IMR-90 (cell line): ENCODE measurements at regions not wholly inside any gene's neighbourhood (a gene's known extent, or its start where the extent isn't known, plus 50 kb on each side); places are given as distances from the start of the nearest gene placed in this dataset.

Source experiments
- ATAC-seq: fragments of 200-7000 bp; cut with Tn5 transposase; 2 replicates; pipeline ENCODE4 v1.9.1; 2020; ENCODE audit warnings: low read depth, mild to moderate bottlenecking, moderate library complexity
- BruUV-seq: library from RNA; stranded (reverse); fragments of 400-500 nt; replicated peaks from 2 replicates; lab custom pipeline; 2021; lab: Mats Ljungman, UMichigan
- CTCF ChIA-PET: fragments of 300-600 bp; formaldehyde crosslinking; extraction: SDS; loops from one replicate; lab custom pipeline; 2021; ENCODE audit warnings: antibody characterized with exemption; lab: Yijun Ruan, JAX
- POLR2A ChIA-PET: fragments of 300-600 bp; sonication (Branson Sonifier 250); formaldehyde crosslinking; loops from one replicate; lab custom pipeline; 2022; ENCODE audit warnings: antibody characterized with exemption; ENCODE audit not compliant: unreplicated experiment; lab: Charles Lee
- DNase-seq: peaks from one replicate; pipeline ENCODE4 v3.0.0; 2013
- H2AFZ ChIP-seq: replicated peaks from 2 replicates; pipeline ENCODE3; 2013; ENCODE audit warnings: low read length, mild to moderate bottlenecking; ENCODE audit not compliant: poor library complexity
- H2AK5ac ChIP-seq: 2 replicates; pipeline ENCODE4 v1.6.1; 2013; ENCODE audit warnings: low read depth, low read length, inconsistent platforms
- H2AK9ac ChIP-seq: replicated peaks from 2 replicates; pipeline ENCODE3; 2013; ENCODE audit warnings: mild to moderate bottlenecking, low read depth, low read length, moderate library complexity; ENCODE audit not compliant: poor library complexity
- H2BK120ac ChIP-seq: 2 replicates; pipeline ENCODE4 v1.6.1; 2013; ENCODE audit warnings: low read depth, low read length, inconsistent platforms
- H2BK15ac ChIP-seq: 3 replicates; pipeline ENCODE4 v1.6.1; 2013; ENCODE audit warnings: low read depth, low read length, inconsistent platforms
- H2BK20ac ChIP-seq: 2 replicates; pipeline ENCODE4 v1.6.1; 2013; ENCODE audit warnings: low read depth, mild to moderate bottlenecking, inconsistent platforms, low read length, moderate library complexity
- H2BK5ac ChIP-seq: 2 replicates; pipeline ENCODE4 v1.6.1; 2013; ENCODE audit warnings: mild to moderate bottlenecking, low read depth, low read length, inconsistent platforms; ENCODE audit not compliant: poor library complexity, severe bottlenecking
- H3K14ac ChIP-seq: replicated peaks from 2 replicates; pipeline ENCODE4 v1.6.1; 2013; ENCODE audit warnings: low read depth, low read length, inconsistent platforms
- H3K18ac ChIP-seq: 2 replicates; pipeline ENCODE4 v1.6.1; 2013; ENCODE audit warnings: low read depth, low read length, control low read depth
- H3K23ac ChIP-seq: 2 replicates; pipeline ENCODE4 v1.6.1; 2013; ENCODE audit warnings: low read depth, low read length, inconsistent platforms
- H3K27ac ChIP-seq: 2 replicates; pipeline ENCODE4 v1.5.1; 2013; ENCODE audit warnings: mild to moderate bottlenecking, control low read depth, low read length; ENCODE audit not compliant: insufficient read depth
- H3K27me3 ChIP-seq: 2 replicates; pipeline ENCODE4 v1.6.1; 2013; ENCODE audit warnings: low read length; ENCODE audit not compliant: control insufficient read depth, insufficient read depth
- H3K36me3 ChIP-seq: 2 replicates; pipeline ENCODE4 v1.6.1; 2013; ENCODE audit warnings: low read length, mixed read lengths; ENCODE audit not compliant: control insufficient read depth, insufficient read depth
- H3K4ac ChIP-seq: 2 replicates; pipeline ENCODE4 v1.6.1; 2013; ENCODE audit warnings: low read depth, low read length, inconsistent platforms
- H3K4me1 ChIP-seq: 2 replicates; pipeline ENCODE4 v1.6.1; 2013; ENCODE audit warnings: low read length, mixed read lengths; ENCODE audit not compliant: control insufficient read depth, insufficient read depth
- H3K4me2 ChIP-seq: 2 replicates; pipeline ENCODE4 v1.6.1; 2013; ENCODE audit warnings: low read depth, mild to moderate bottlenecking, control low read depth, low read length, moderate library complexity
- H3K4me3 ChIP-seq: 2 replicates; pipeline ENCODE4 v1.5.1; 2013; ENCODE audit warnings: low read depth, mild to moderate bottlenecking, control low read depth, low read length, moderate library complexity; ENCODE audit not compliant: insufficient read depth
- H3K56ac ChIP-seq: 2 replicates; pipeline ENCODE4 v1.6.1; 2013; ENCODE audit warnings: low read length, inconsistent platforms; ENCODE audit not compliant: insufficient read depth; ENCODE audit errors: extremely low read depth
- H3K79me1 ChIP-seq, 2 experiments: 2 replicates each; pipeline ENCODE4 v1.6.1; 2013; ENCODE audit warnings: low read length in 2 of 2, inconsistent platforms in 1 of 2, low read depth in 1 of 2
- H3K9ac ChIP-seq: 2 replicates; pipeline ENCODE4 v1.6.1; 2013; ENCODE audit warnings: low read depth, low read length, control low read depth
- H3K9me1 ChIP-seq: 2 replicates; pipeline ENCODE4 v1.6.1; 2013; ENCODE audit warnings: low read length, inconsistent platforms; ENCODE audit not compliant: insufficient read depth
- H3K9me3 ChIP-seq: 2 replicates; pipeline ENCODE4 v1.6.1; 2013; ENCODE audit warnings: low read length; ENCODE audit not compliant: control insufficient read depth, insufficient read depth
- H4K20me1 ChIP-seq: 2 replicates; pipeline ENCODE4 v1.6.1; 2013; ENCODE audit warnings: low read length, inconsistent platforms; ENCODE audit not compliant: insufficient read depth
- H4K5ac ChIP-seq: 2 replicates; pipeline ENCODE4 v1.6.1; 2013; ENCODE audit warnings: mild to moderate bottlenecking, low read depth, low read length, control low read depth
- H4K8ac ChIP-seq, 2 experiments: 2 replicates each; pipeline ENCODE4 v1.6.1; 2013; ENCODE audit warnings: low read depth in 2 of 2, low read length in 2 of 2, control low read depth in 1 of 2, inconsistent platforms in 1 of 2
- H4K91ac ChIP-seq: 2 replicates; pipeline ENCODE4 v1.6.1; 2013; ENCODE audit warnings: low read depth, low read length, inconsistent platforms; ENCODE audit not compliant: insufficient read depth
- MAFK ChIP-seq: IDR thresholded peaks from 2 replicates; pipeline ENCODE4 v1.6.1; 2012; ENCODE audit warnings: low read depth, low read length, improper control_type of control experiment
- MAZ ChIP-seq: IDR thresholded peaks from 2 replicates; pipeline ENCODE4 v1.6.1; 2012; ENCODE audit warnings: low read depth, mild to moderate bottlenecking, low read length, improper control_type of control experiment, moderate library complexity, borderline replicate concordance
- POLR2A ChIP-seq: IDR thresholded peaks from 2 replicates; pipeline ENCODE4 v1.6.1; 2012; ENCODE audit warnings: mild to moderate bottlenecking, low read depth, low read length
- RAD21 ChIP-seq: IDR thresholded peaks from 2 replicates; pipeline ENCODE4 v1.6.1; 2012; ENCODE audit warnings: low read length, improper control_type of control experiment
- RFX5 ChIP-seq: IDR thresholded peaks from 2 replicates; pipeline ENCODE4 v1.8.0; 2012; ENCODE audit warnings: low read depth, mild to moderate bottlenecking, low read length, moderate library complexity
- SMC3 ChIP-seq: fragments of 150-350 bp; IDR thresholded peaks from 2 replicates; pipeline ENCODE4 v1.6.1; 2016; ENCODE audit warnings: low read depth, mild to moderate bottlenecking, antibody characterized with exemption, low read length, moderate library complexity
- USF2 ChIP-seq: fragments of 150-350 bp; IDR thresholded peaks from 2 replicates; pipeline ENCODE4 v1.6.1; 2017; ENCODE audit warnings: mild to moderate bottlenecking, antibody characterized with exemption, low read length, low read depth
- WGBS, 2 experiments: methylation state at CpG; one replicate each; pipeline versions ENCODE4 v1.1.5 to v1.1.7; 2013; ENCODE audit warnings: missing lambda C conversion rate in 2 of 2; ENCODE audit not compliant: insufficient read length in 1 of 2; ENCODE audit errors: extremely low coverage in 2 of 2; 5-methylcytosine and 5-hydroxymethylcytosine counted together
- dilution Hi-C: fragments of 300-500 bp; cut with HindIII; formaldehyde crosslinking; loops from one replicate; pipeline ENCODE4 v1.14.3; 2018; ENCODE audit warnings: low sequenced_read_pairs; ENCODE audit not compliant: unreplicated experiment
- in situ Hi-C: fragments of 300-500 bp; cut with MboI; formaldehyde crosslinking; loops from 3 replicates; pipeline ENCODE4 v1.14.3; 2019; ENCODE audit warnings: low sequenced_read_pairs, inconsistent platforms, mixed read lengths
- intact Hi-C: fragments of 100-400 bp; cut with micrococcal nuclease; formaldehyde crosslinking; loops from 2 replicates; pipeline ENCODE4 v1.10.0; 2022
- TF ChIP-seq, protein P1 (sequence below): conservative IDR thresholded peaks from 2 replicates; pipeline ENCODE4 v1.5.1; 2012; ENCODE audit warnings: mild to moderate bottlenecking, low read depth, low read length, improper control_type of control experiment

DNA sequence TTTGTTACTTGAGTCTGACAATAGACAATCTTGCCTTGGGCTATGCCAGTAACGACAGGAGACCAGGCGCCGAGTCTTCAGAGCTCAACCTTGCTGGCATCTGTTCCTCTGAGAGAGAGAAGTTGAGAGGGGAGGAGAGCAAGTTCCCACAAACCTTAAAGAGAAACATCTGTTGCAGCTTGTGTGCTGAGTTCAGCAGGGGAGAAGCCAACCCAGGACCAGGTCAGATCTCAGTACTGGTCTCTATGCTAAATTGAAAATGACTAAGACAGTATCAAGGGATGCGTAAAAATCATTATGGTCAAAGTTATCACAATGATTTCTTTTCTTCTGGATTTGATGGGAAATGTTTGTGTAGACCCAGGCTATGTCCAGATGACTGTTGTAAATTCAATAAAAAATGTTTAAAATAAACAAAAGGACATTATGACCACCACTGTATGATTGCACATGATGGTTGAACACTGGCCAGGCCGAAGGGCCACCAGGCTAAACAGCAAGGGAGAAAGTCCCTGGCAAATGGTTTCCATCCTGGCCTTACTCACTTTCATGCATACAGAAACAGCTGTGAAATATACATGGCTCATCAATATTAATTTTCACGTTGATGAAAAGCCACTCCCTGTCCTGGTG lies 100.3 kb upstream of the PMAIP1 start:
- intact Hi-C loops (no loop called here), in situ Hi-C loops (no loop called here), dilution Hi-C loops (loop anchor here (25.0 kb wide), 1 partner anchor 362 kb away; no protein-coding TSS in a partner anchor)
- H3K23ac ChIP-seq, result no peak overlapping the region
- no peaks in the 10 kb centered on the region for H3K4me1 ChIP-seq
- peak overlapping the region; percentile 60 for H2AFZ ChIP-seq
- peak overlapping the region; percentile 9; the same call in 1 of the 2 replicates for H3K27ac ChIP-seq
- H3K4ac ChIP-seq, result no peak overlapping the region
- H3K27me3 ChIP-seq, result no peaks in the 10 kb centered on the region
- H3K14ac ChIP-seq, result no peak overlapping the region
- H3K9me1 ChIP-seq, result no peaks in the 10 kb centered on the region; the same call in 1 of the 2 replicates
- no peaks in the 10 kb centered on the region for H3K9me3 ChIP-seq
- H3K56ac ChIP-seq, result no peak overlapping the region
- H4K20me1 ChIP-seq, result no peaks in the 10 kb centered on the region
- H2AK5ac ChIP-seq, result no peak overlapping the region
- no peaks in the 10 kb centered on the region for H3K36me3 ChIP-seq
- H3K4me3 ChIP-seq, result no peak overlapping the region
- no CpG with 5 or more reads among the region's 6 CpGs for WGBS, 2 experiments
- H4K5ac ChIP-seq, result no peak overlapping the region
- H3K79me1 ChIP-seq, result no peaks in the 10 kb centered on the region
- no peak overlapping the region for H2BK120ac ChIP-seq
- POLR2A ChIA-PET, result no interaction called here
- no peak overlapping the region for H3K4me2 ChIP-seq
- H2BK15ac ChIP-seq, result no peak overlapping the region
- no TSS peak for BruUV-seq
- CTCF ChIA-PET, result no interaction called here
- peak; percentile 60 for ATAC-seq
- TF ChIP-seq, protein P1, sequence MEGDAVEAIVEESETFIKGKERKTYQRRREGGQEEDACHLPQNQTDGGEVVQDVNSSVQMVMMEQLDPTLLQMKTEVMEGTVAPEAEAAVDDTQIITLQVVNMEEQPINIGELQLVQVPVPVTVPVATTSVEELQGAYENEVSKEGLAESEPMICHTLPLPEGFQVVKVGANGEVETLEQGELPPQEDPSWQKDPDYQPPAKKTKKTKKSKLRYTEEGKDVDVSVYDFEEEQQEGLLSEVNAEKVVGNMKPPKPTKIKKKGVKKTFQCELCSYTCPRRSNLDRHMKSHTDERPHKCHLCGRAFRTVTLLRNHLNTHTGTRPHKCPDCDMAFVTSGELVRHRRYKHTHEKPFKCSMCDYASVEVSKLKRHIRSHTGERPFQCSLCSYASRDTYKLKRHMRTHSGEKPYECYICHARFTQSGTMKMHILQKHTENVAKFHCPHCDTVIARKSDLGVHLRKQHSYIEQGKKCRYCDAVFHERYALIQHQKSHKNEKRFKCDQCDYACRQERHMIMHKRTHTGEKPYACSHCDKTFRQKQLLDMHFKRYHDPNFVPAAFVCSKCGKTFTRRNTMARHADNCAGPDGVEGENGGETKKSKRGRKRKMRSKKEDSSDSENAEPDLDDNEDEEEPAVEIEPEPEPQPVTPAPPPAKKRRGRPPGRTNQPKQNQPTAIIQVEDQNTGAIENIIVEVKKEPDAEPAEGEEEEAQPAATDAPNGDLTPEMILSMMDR, result no peak
- TF ChIP-seq RFX5 (no peak), MAZ (no peak), POLR2A (no peak), RAD21 (no peak), MAFK (no peak), SMC3 (no peak), USF2 (no peak)
- no peak overlapping the region for H2BK20ac ChIP-seq
- H3K18ac ChIP-seq, result no peak overlapping the region
- DNase-seq, result peak; percentile 46
- H4K91ac ChIP-seq, result no peak overlapping the region
- H2BK5ac ChIP-seq, result no peak overlapping the region
- no peak overlapping the region; a peak in 1 of 4 replicates for H4K8ac ChIP-seq
- no peak overlapping the region for H2AK9ac ChIP-seq
- no peak overlapping the region for H3K9ac ChIP-seq
